NCI-H1930 (cell line): ENCODE measurements at regions not wholly inside any gene's neighbourhood (a gene's known extent, or its start where the extent isn't known, plus 50 kb on each side); places are given as distances from the start of the nearest gene placed in this dataset.

ENCODE experiments used
- DNase-seq, 2 experiments: peaks; one replicate each; lab custom pipeline; 2025; lab: John Stamatoyannopoulos, UW

GRCh38 chr5:156273325-156273724 lies 53.6 kb upstream of the SGCD start:
- no peak for DNase-seq

GRCh38 chr5:156274453-156274852 lies 52.5 kb upstream of the SGCD start:
- no peak for DNase-seq
